GM21723 (cell line): ENCODE measurements at regions not wholly inside any gene's neighbourhood (a gene's known extent, or its start where the extent isn't known, plus 50 kb on each side); places are given as distances from the start of the nearest gene placed in this dataset.
"Not testable (repeated sequence)": the region's sequence is repeated elsewhere in the genome, so short reads cannot be mapped to it uniquely, and the experiment has no call there.

Experiments
- ATAC-seq: cut with Tn5 transposase; IDR thresholded peaks from one replicate; pipeline ENCODE4 v1.9.1; 2021; ENCODE audit warnings: mild to moderate bottlenecking, moderate library complexity; ENCODE audit not compliant: unreplicated experiment

DNA sequence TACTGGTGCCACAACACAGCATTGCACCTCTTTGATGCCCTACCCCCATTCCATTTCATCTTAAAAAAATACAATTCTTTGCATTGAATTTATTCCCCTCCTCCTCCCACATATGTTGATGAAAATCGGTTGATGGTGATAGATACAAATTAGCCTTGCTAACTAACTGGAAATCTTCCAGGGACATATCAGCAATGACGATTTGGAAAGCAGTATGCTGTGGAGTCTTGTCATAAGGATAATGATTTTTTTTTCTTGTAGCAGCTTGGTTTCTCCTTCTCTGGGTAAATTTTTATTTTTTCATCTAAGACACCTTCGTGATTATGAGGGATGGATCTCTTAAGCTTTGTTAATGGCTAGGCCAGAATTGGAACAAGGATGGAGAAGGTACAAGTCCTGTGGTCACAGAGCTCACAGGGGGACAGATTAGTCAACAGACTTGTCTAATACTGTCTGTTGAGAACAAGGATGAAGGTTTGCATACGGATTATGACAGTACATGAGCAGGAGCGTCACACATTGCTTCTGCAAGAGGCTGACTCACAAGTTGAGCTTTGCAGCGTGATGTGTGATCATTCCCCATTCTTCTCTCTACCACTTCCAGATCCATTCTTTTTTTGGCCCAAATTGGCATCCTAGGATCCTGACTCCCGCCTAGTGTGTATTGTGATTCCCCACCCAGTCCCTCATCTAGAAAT lies 233.1 kb upstream of the FERMT1 start:
- no peak for ATAC-seq

DNA sequence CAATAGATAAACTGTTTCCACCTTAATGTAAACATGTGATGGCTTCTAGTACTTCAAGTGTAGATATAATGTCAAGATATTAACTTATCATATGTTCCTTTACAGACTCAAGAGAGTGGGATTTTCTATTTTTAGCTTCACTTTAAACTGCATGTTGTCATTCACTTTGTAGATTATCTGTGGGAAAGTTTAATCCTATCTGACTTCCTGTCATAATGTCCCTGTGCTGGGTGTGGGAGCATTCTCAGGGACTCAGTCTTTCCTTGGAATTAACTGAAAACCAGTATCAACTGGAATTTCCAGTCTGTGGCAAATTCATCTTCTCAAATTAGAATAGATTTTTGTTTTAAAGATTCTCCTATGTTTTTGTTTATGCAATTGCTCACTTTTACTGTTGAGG lies 226.1 kb upstream of the FERMT1 start:
- ATAC-seq = no peak

DNA sequence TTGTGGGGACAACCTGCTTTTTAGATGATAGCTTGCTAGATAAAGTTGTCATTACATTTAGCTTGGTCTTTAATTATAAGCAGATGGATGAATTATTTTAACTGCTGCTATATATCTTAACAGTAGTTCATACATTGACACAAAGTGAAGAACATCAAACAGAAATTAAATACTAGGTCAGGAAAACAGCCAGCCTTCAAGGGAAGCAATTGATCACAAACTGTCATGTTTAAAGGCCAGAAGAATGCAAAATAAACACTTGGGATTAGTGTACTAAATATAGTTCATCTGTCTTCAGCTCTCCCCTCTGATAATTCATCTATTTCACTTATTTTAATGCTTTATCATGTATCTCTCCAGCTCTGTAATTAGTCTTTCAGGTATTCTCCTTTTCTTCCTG lies 225.1 kb upstream of the FERMT1 start:
- no peak for ATAC-seq

GRCh38 chr20:6341491-6341890 lies 218.7 kb upstream of the FERMT1 start:
- ATAC-seq = no peak

DNA sequence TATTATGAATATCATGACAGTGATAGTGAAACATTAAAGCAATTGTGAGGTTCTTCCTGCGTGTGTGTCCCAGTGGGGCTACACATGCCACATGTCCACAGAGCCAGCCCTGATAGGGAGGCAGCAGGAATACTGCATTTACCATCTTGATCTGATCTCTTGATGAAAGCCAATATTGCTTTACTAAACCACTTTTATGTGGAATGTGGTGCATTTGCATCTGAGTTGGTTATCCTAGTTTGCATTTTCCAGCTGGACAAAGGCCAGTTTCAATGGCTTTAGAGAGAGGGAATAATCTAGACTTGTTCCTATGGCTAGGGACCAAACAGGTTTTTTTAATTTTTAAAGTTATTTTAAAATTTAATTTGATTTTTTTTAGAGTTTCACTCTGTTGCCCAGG lies 216.3 kb upstream of the FERMT1 start:
- ATAC-seq = no peak

DNA sequence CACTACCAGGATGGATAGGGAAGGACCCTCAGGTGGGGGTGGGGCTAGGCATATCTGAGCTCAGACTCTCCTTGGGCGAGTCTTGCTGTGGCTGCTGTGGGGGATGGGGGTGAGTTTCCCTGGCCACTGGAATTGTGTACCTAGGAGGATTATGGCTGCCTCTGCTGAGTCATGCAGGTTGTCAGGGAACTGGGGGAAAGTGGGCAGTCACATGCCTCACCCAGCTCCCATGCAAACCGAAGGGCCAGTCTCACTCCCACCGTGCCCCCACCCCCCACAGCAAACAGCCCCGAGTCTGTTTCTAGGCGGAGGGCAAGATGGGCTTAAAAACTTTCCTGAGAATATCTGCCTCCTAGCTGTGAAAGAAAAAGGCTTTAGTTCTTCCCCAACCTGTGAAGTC lies 210.3 kb upstream of the FERMT1 start:
- no peak for ATAC-seq

DNA sequence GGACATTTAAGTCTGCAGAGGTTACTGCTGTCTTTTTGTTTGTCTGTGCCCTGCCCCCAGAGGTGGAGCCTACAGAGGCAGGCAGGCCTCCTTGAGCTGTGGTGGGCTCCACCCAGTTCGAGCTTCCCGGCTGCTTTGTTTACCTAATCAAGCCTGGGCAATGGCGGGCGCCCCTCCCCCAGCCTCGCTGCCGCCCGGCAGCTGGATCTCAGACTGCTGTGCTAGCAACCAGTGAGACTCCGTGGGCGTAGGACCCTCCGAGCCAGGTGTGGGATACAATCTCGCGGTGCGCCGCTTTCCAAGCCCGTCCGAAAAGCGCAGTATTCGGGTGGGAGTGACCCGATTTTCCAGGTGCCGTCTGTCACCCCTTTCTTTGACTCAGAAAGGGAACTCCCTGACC lies 198.4 kb upstream of the FERMT1 start:
- ATAC-seq = not testable (repeated sequence)

GRCh38 chr20:6311841-6312655 lies 189.2 kb upstream of the FERMT1 start:
- no peak for ATAC-seq

DNA sequence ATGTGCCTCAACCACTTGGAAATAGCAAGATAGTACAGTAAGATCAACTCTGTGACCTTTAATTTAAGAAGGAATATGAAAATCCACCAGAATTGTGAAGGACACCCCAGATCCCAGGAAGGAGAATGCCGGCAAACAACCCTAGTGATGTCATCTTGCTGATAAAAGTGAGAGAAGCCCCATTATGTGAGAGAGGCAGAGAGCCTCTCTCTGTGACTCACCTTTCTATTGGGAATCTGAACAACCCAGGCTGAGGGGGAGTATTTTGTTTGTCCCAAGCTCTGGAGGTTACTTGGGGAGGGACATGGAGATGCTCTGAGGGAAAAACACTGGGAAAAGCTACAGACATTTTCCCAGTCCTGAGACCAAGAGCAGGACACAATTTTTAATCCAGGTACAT lies 188.3 kb upstream of the FERMT1 start:
- no peak for ATAC-seq

DNA sequence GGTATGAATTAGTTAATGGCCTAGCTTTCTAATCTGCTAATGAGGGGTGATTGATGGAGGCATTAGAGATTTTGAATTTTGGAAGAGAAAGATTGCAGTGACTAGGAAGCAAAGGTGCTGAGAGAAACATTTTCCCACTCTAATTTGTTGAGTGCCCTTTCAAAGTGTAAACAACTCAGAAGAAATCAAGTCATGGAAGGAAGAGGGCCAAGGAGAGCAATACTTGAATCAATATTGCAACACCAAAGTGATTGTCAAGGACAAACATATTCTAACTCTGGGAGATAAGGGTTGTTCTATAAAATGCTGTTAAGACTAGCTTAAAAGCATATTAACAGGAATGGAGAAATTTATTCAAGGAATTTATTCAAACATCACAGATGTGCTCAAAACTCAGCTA lies 182.7 kb upstream of the FERMT1 start:
- ATAC-seq = no peak

- no peak for ATAC-seq
Measured at GRCh38 chr20:6302041-6302440, 179.2 kb upstream of the FERMT1 start.

GRCh38 chr20:6299456-6299855 lies 176.6 kb upstream of the FERMT1 start:
- ATAC-seq = no peak

DNA sequence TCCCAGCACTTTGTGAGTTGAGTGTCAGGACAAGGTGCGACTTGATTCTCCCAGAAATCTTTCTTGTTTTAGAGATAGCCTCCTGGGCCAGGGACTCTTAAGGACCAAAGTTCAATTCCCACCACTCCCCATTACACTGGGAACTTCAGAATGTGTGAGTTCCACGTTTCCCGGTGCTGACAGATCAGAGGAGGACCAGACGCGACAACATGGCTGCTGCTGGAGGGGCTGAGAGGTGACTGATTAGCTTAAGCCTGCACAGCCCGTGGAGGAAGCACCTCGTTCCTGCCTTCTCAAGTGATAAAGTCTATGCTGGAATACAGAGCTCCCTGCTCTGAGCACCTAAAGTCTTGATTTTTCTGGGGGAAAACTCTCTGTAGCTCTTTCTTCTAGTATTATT lies 175.2 kb upstream of the FERMT1 start:
- no peak for ATAC-seq

DNA sequence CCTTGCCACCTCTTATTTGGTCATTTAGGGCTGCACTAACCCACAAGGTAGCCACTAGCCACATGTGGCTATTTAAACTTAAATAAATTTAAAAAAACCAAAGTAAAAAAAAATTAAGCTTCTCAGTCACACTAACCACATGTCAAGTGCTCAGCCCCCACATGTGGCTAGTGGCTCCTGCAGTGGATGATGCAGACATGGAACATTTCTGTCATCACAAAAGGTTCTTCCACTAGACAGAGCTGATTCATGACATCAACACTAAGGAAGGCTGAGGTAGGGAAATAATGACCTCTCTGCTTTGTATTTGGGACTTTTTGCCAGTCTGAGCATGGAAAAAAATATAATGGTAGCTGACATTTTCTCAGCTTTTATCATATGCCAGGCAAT lies 173.0 kb upstream of the FERMT1 start:
- ATAC-seq = no peak

DNA sequence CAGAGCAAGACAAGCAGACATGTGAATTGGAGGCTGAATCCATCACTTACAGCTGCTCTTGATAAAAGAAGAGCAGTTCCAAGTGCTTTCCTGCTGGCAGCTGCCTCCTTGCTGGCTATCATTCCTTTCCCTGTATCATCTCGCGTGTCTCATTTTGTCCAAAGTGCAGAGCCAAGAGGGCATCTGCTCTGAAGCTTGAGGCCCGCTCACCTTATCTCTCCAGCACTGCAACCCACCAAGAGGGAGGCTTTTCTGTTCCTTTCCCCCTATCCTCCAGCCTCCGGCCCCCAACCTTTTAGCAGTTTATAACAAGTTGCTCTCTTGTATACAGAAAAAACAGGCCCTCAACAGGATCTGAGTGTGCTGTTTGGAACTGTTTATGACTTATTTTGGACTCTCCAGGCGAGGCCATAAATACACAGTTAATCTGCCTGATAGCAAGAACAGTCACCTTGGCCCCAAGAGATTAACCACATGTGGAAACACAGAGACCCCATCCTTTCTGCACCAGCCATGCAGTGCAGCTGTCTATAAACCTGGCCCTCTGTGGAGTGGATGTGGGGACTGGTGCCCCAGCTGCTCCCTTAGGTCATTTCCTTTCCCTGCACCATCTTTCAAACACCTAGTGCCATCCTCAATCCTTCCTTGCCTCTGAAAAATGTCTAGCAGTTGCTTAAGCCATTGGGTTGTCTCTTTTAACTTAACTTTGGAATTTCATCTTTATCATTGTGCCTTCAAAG lies 172.5 kb upstream of the FERMT1 start:
- ATAC-seq = no peak

DNA sequence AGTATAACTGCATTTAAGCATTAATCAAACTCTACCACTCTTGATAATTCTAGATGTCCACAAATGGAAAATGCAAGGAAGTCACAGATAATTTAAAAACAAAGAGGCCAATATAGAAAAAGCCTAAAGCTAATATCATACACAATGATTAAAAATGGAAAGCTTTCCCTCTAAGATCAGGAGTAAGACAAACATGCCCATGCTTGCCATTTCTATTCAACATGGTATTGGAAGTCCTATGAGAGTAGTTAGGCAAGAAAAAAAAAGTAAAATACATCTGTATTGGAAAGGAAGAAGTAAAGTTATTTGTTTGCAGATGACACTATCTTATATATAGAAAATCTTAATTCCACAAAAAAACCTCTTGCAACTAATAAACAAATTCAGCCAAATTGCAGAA lies 164.6 kb upstream of the FERMT1 start:
- ATAC-seq = no peak

GRCh38 chr20:6282642-6283041 lies 159.8 kb upstream of the FERMT1 start:
- ATAC-seq = no peak

DNA sequence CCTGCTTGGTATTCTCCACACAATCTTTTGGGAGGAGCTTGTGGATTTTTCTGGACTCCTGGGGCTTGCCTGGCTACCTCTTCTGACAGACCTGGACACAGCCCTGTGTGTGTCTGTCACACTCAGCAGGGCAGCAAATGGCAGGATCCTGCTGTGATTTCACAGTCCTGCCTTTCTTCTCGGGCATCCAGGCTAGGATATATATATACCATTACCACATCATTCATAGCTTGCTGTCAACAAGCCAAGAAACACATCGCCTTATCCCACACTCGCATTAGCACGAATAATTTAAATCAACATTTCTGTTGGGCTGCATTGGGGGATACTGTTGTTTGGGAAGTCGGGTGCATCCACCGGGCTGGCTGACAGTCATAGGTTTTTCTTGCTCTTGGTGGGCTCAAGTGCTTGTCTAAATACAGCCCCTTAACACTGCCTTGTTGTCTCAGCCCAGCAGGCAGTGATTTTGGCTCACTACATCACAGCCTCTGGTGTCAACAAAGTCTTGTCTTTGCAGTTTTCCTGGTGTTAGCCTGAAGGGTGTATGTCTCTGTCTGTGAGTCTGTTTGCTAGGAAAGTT lies 154.9 kb upstream of the FERMT1 start:
- ATAC-seq = no peak

DNA sequence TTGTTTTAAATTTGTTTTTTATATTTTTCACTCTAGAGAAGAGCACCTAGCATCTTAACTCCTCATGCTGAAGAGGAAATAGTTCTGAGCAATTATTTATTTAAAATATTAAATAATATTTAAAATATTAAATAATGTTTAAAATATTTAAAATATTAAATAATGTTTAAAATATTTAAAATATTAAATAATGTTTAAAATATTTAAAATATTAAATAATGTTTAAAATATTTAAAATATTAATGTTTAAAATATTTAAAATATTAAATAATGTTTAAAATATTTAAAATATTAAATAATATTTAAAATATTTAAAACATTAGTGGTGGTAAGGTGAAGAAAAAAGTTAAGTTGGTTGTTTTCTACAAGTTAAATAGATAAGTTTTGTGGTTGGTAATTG lies 147.6 kb upstream of the FERMT1 start:
- ATAC-seq = not testable (repeated sequence)

- no peak for ATAC-seq
Measured at GRCh38 chr20:6269168-6269873, 146.5 kb upstream of the FERMT1 start.
